ENCODE measurements at regions not wholly inside any gene's neighbourhood (a gene's known extent, or its start where the extent isn't known, plus 50 kb on each side); places are given as distances from the start of the nearest gene placed in this dataset.

GRCh38 chr15:35657679-35658311, 111.8 kb upstream of the DPH6 start:
- no peak overlapping the region for H2AFZ ChIP-seq
- intact Hi-C loops (cut with micrococcal nuclease; ENCODE audit: unreplicated experiment) = no loop called here
- ChIA-PET CTCF (no interaction called here), POLR2A (ENCODE audit: unreplicated experiment) (no interaction called here)
- no peak overlapping the region for H3K27ac ChIP-seq
- H3K4me3 ChIP-seq = no peak overlapping the region
- no peak for DNase-seq
- no peak overlapping the region for H3K4me2 ChIP-seq
- H3K27me3 ChIP-seq (ENCODE audit: insufficient read depth, low read depth) = no peaks in the 10 kb centered on the region
- no peaks in the 10 kb centered on the region for H3K4me1 ChIP-seq (replicated peaks; ENCODE audit: insufficient read depth)
- BruUV-seq (replicated peaks) = no TSS peak
- no peaks in the 10 kb centered on the region; the same call in 1 of the 2 replicates for H3K9me2 ChIP-seq (ENCODE audit: insufficient read depth)
- TF ChIP-seq EZH2 (IDR thresholded peaks at IDR 0.05; ENCODE audit: low read depth) (no peak), CTCF (conservative IDR thresholded peaks at IDR 0.05) (no peak)
- H3K36me3 ChIP-seq (ENCODE audit: low read depth) = no peaks in the 10 kb centered on the region
- H3K79me2 ChIP-seq (ENCODE audit: low read depth) = no peaks in the 10 kb centered on the region
- no peaks in the 10 kb centered on the region for H4K20me1 ChIP-seq (ENCODE audit: insufficient read depth)
- no peaks in the 10 kb centered on the region for H3K9me3 ChIP-seq (ENCODE audit: insufficient read depth, low read depth)
- no peaks in the 10 kb centered on the region for H3F3A ChIP-seq (ENCODE audit: insufficient read depth, low read depth)

- Histone ChIP-seq H3K27ac (no peak overlapping the region), H4K20me1 (ENCODE audit: insufficient read depth) (no peaks in the 10 kb centered on the region), H3K4me3 (no peak overlapping the region), H3K79me2 (ENCODE audit: low read depth) (no peaks in the 10 kb centered on the region), H3K4me1 (replicated peaks; ENCODE audit: insufficient read depth) (no peaks in the 10 kb centered on the region), H3F3A (ENCODE audit: insufficient read depth, low read depth) (no peaks in the 10 kb centered on the region), H3K9me3 (ENCODE audit: insufficient read depth, low read depth) (no peaks in the 10 kb centered on the region), H2AFZ (no peak overlapping the region), H3K27me3 (ENCODE audit: insufficient read depth, low read depth) (no peaks in the 10 kb centered on the region), H3K36me3 (ENCODE audit: low read depth) (no peaks in the 10 kb centered on the region), H3K4me2 (no peak overlapping the region), H3K9me2 (ENCODE audit: insufficient read depth) (no peaks in the 10 kb centered on the region; the same call in 1 of the 2 replicates)
- ChIA-PET CTCF (no interaction called here), POLR2A (ENCODE audit: unreplicated experiment) (interaction anchor here (0.7 kb wide), 1 partner anchor 849 kb away, joined by 3 read pairs; no protein-coding TSS in a partner anchor)
- intact Hi-C loops (cut with micrococcal nuclease; ENCODE audit: unreplicated experiment) = no loop called here
- no TSS peak for BruUV-seq (replicated peaks)
- no peak for TF ChIP-seq CTCF (conservative IDR thresholded peaks at IDR 0.05)
- no peak for TF ChIP-seq EZH2 (IDR thresholded peaks at IDR 0.05; ENCODE audit: low read depth)
- DNase-seq = no peak
These were observed 118.0 kb upstream of the DPH6 start for GRCh38 chr15:35663956-35664355.

DNA sequence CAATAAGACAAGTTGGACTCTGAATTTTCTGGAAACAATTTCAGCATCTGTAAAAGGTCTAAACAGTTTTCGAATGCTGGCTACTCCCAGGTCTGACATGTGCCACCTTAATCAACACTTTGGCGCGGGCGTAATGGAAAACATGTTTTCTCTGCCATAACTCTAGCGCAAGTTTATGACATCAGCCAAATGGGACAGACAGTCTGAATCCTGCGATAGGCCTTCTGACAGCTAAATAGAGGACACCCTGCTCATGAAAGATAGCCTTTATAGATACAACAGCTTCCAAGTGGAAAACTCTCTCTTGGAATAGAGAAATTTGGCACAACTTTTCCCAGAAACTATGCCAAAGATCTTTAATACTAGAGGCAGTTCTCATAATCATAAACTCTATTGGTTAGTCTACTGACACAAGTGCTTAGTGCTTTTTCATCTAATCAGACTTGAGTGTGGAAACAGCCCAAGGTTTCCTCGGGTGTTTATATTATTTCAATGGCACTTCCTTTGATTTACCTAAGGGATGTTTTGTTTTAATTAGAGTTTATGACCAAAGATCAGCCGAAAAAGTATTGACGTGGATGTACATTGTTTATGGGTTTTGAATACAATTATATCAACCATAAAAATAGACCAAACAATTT, 120.1 kb upstream of the DPH6 start:
- POLR2A ChIA-PET (ENCODE audit: unreplicated experiment) = no interaction called here
- H3K4me2 ChIP-seq = no peak overlapping the region
- no peak overlapping the region for H3K4me3 ChIP-seq
- TF ChIP-seq EZH2 (IDR thresholded peaks at IDR 0.05; ENCODE audit: low read depth) (no peak), CTCF (conservative IDR thresholded peaks at IDR 0.05) (no peak)
- CTCF ChIA-PET = no interaction called here
- no peaks in the 10 kb centered on the region for H3K27me3 ChIP-seq (ENCODE audit: insufficient read depth, low read depth)
- no peaks in the 10 kb centered on the region for H4K20me1 ChIP-seq (ENCODE audit: insufficient read depth)
- no peaks in the 10 kb centered on the region for H3K4me1 ChIP-seq (replicated peaks; ENCODE audit: insufficient read depth)
- no peak overlapping the region for H2AFZ ChIP-seq
- H3K36me3 ChIP-seq (ENCODE audit: low read depth) = no peaks in the 10 kb centered on the region
- no peaks in the 10 kb centered on the region for H3K79me2 ChIP-seq (ENCODE audit: low read depth)
- H3F3A ChIP-seq (ENCODE audit: insufficient read depth, low read depth) = no peaks in the 10 kb centered on the region
- no peaks in the 10 kb centered on the region for H3K9me3 ChIP-seq (ENCODE audit: insufficient read depth, low read depth)
- H3K9me2 ChIP-seq (ENCODE audit: insufficient read depth) = no peaks in the 10 kb centered on the region; the same call in 1 of the 2 replicates
- no TSS peak for BruUV-seq (replicated peaks)
- no peak overlapping the region for H3K27ac ChIP-seq
- intact Hi-C loops (cut with micrococcal nuclease; ENCODE audit: unreplicated experiment) = no loop called here
- DNase-seq = no peak

Measured in PC-9 (cell line).